Activated naive CD4-positive, alpha-beta T cell treated with anti-CD3 and anti-CD28 coated beads, Interleukin-2, amount 50 U/mL, for 24 hours (primary cell): ENCODE measurements at regions not wholly inside any gene's neighbourhood (a gene's known extent, or its start where the extent isn't known, plus 50 kb on each side); places are given as distances from the start of the nearest gene placed in this dataset.
A peak's percentile ranks its signal among the peaks of the same experiment; 100 is the strongest.

Experiments
- H3K27ac Mint-ChIP-seq: one replicate; pipeline ENCODE4 v1.8.0; 2021; ENCODE audit warnings: mild to moderate bottlenecking, mixed read lengths
- H3K27me3 Mint-ChIP-seq: one replicate; pipeline ENCODE4 v1.8.0; 2021; ENCODE audit warnings: mixed read lengths
- H3K36me3 Mint-ChIP-seq: one replicate; pipeline ENCODE4 v1.8.0; 2021; ENCODE audit warnings: mixed read lengths
- H3K4me1 Mint-ChIP-seq: one replicate; pipeline ENCODE4 v1.8.0; 2021; ENCODE audit warnings: mixed read lengths
- H3K4me3 Mint-ChIP-seq: one replicate; pipeline ENCODE4 v1.8.0; 2021; ENCODE audit warnings: mild to moderate bottlenecking, mixed read lengths
- H3K9me3 Mint-ChIP-seq: one replicate; pipeline ENCODE4 v1.8.0; 2021; ENCODE audit warnings: mixed read lengths

- Mint-ChIP-seq H3K9me3 (no peaks in the 10 kb centered on the region), H3K27ac (no peak overlapping the region), H3K4me1 (peaks cover 21% of the 10 kb centered on the region), H3K27me3 (no peaks in the 10 kb centered on the region), H3K4me3 (no peak overlapping the region), H3K36me3 (peaks cover 2% of the 10 kb centered on the region)
Measured at GRCh38 chr14:100393906-100394732, 71.0 kb downstream of the SLC25A47 start.

GRCh38 chr14:100394886-100395672, 71.9 kb downstream of the SLC25A47 start:
- peaks cover 4% of the 10 kb centered on the region for H3K36me3 Mint-ChIP-seq
- H3K4me1 Mint-ChIP-seq, result peaks cover 24% of the 10 kb centered on the region
- no peak overlapping the region for H3K27ac Mint-ChIP-seq
- H3K27me3 Mint-ChIP-seq, result no peaks in the 10 kb centered on the region
- H3K4me3 Mint-ChIP-seq, result no peak overlapping the region
- no peaks in the 10 kb centered on the region for H3K9me3 Mint-ChIP-seq

DNA sequence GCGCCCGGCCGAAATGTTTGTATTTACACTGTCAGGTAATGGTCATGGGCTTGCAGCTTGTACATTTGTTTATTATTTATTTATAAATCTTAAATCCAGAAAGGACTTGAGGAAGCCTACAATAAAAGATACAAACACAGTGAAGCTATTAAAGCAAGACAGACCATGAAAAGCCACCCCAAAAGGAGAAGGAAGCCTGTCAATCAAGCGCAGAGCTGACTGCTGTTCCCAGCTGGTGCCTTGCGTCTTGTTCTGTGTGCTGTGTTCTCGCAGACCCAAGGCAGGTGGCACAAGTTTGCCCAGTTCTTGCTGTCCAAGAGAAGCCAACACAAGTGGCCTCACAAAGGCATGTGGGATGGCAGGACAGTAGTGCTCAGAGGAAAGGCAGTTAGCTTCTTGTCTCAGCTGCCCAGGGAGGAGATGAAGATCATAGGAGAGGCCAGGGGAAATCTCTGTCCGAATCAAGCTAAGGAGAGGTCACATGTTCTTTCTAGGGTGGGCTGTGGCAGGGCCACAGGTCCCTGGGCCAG, 73.2 kb downstream of the SLC25A47 start:
- H3K27me3 Mint-ChIP-seq, result no peaks in the 10 kb centered on the region
- H3K36me3 Mint-ChIP-seq, result peaks cover 2% of the 10 kb centered on the region
- no peak overlapping the region for H3K4me3 Mint-ChIP-seq
- no peaks in the 10 kb centered on the region for H3K9me3 Mint-ChIP-seq
- no peak overlapping the region for H3K27ac Mint-ChIP-seq
- peaks cover 19% of the 10 kb centered on the region for H3K4me1 Mint-ChIP-seq

- Mint-ChIP-seq H3K4me1 (peaks cover 25% of the 10 kb centered on the region), H3K9me3 (no peaks in the 10 kb centered on the region), H3K36me3 (peaks cover 2% of the 10 kb centered on the region), H3K4me3 (no peak overlapping the region), H3K27ac (no peak overlapping the region), H3K27me3 (no peaks in the 10 kb centered on the region)
Measured at GRCh38 chr14:100397005-100397404, 73.9 kb downstream of the SLC25A47 start.

DNA sequence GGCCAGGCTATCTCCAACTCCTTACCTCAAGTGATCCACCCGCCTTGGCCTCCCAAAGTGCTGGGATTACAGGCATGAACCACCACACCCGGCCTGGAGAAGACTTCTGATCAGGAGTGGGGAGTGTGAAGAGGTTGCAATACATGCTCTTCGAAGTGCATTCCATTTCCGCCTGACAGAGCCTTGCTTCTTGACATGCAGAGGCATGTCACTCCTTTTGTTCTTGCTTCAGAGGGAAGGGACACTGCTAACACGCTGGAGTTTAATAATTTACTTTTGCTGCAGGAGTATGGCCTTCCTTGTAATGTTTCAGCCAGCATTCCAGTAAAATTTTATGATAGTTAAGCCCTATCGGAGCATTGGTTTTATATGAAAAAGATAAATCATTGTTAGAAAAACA, 74.9 kb downstream of the SLC25A47 start:
- Mint-ChIP-seq H3K9me3 (no peaks in the 10 kb centered on the region), H3K4me1 (peaks cover 25% of the 10 kb centered on the region), H3K27ac (no peak overlapping the region), H3K36me3 (peaks cover 2% of the 10 kb centered on the region), H3K27me3 (no peaks in the 10 kb centered on the region), H3K4me3 (no peak overlapping the region)

GRCh38 chr14:100399052-100399849, 76.1 kb downstream of the SLC25A47 start:
- peaks cover 25% of the 10 kb centered on the region for H3K4me1 Mint-ChIP-seq
- no peak overlapping the region for H3K27ac Mint-ChIP-seq
- H3K27me3 Mint-ChIP-seq, result no peaks in the 10 kb centered on the region
- no peaks in the 10 kb centered on the region for H3K9me3 Mint-ChIP-seq
- H3K4me3 Mint-ChIP-seq, result no peak overlapping the region
- H3K36me3 Mint-ChIP-seq, result peaks cover 2% of the 10 kb centered on the region

- H3K4me3 Mint-ChIP-seq, result no peak overlapping the region
- no peaks in the 10 kb centered on the region for H3K27me3 Mint-ChIP-seq
- H3K4me1 Mint-ChIP-seq, result peaks cover 27% of the 10 kb centered on the region
- peaks cover 4% of the 10 kb centered on the region for H3K36me3 Mint-ChIP-seq
- H3K9me3 Mint-ChIP-seq, result no peaks in the 10 kb centered on the region
- no peak overlapping the region for H3K27ac Mint-ChIP-seq
Measured at GRCh38 chr14:100400115-100400514, 77.0 kb downstream of the SLC25A47 start.

DNA sequence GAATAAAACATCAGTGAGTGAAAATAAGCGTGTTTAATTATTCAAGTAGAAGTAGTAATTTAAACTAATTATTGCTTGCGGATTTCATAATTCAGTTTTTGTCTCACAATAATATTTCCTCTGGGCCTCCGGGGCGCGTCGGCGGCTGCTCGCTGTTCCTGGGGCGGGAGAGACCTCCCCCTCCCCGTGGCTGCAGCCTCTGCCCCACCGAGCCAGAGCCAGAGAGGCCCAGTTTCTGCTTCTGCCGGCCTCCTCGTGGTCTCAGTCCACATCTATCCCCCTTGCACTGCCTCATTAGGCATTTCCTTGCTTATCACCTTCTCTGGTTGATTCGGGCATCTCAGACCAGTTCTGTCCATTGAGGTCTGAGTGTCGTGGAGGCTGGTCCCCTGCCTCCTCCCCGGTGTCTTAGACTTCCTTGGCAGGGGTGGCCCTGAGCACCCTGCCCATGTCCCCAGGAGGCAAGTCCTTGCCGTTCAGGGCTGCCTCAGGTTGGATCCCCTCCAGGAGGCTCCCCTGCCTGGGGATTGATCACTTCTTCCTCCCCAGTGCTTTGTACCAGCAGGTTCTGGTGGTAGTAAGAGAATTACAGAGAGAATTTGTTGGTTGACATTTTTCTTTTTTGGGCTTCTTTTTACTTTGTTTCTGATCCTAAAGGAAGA, 78.0 kb downstream of the SLC25A47 start:
- Mint-ChIP-seq H3K36me3 (peaks cover 4% of the 10 kb centered on the region), H3K4me3 (no peak overlapping the region), H3K4me1 (peaks cover 35% of the 10 kb centered on the region), H3K27me3 (no peaks in the 10 kb centered on the region), H3K9me3 (no peaks in the 10 kb centered on the region), H3K27ac (no peak overlapping the region)

DNA sequence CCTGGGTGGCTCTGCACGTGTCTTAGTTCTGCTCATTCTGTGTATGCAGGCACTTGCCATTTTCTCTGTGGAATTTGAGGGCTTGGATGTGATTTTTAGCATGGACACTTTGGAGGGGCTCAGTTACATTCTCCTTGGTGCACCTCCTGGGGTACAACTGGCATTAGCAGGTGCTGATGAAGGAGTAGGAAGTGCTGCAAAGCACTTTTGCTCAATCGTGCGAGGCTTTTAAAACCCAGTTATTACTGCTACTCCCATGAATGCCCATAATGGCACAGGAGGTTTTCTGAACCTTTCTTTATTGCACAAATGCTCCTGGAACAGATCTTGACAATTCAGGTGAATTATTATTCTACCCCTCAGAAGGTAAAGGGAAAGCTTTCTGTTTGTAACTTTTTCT, 78.7 kb downstream of the SLC25A47 start:
- H3K4me3 Mint-ChIP-seq, result no peak overlapping the region
- H3K27ac Mint-ChIP-seq, result no peak overlapping the region
- H3K36me3 Mint-ChIP-seq, result peaks cover 4% of the 10 kb centered on the region
- H3K27me3 Mint-ChIP-seq, result no peaks in the 10 kb centered on the region
- H3K4me1 Mint-ChIP-seq, result peaks cover 42% of the 10 kb centered on the region
- H3K9me3 Mint-ChIP-seq, result no peaks in the 10 kb centered on the region

- Mint-ChIP-seq H3K9me3 (no peaks in the 10 kb centered on the region), H3K27me3 (no peaks in the 10 kb centered on the region), H3K4me3 (no peak overlapping the region), H3K27ac (no peak overlapping the region), H3K4me1 (peaks cover 50% of the 10 kb centered on the region), H3K36me3 (peaks cover 4% of the 10 kb centered on the region)
Measured at GRCh38 chr14:100402631-100403030, 79.5 kb downstream of the SLC25A47 start.

DNA sequence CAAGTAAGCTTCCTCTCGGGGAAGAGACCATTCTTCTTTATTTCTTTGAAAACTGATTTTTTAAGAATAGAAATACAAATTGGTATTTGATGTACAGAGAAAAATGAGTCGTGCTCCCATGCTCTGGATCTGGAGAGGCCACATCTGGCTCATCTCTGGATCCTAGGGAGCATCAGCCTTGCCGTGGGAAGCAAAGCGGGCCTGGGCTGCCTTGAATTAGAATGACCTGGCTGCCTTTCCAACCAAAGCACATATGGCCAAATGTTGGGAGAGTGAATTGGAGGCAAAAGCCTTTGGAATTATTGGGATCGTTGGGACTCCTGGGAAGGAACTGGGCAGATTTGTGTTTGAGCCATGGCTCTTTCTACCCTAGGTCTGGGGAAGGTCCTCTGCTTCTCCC, 80.0 kb downstream of the SLC25A47 start:
- Mint-ChIP-seq H3K9me3 (no peaks in the 10 kb centered on the region), H3K4me3 (no peak overlapping the region), H3K36me3 (peaks cover 4% of the 10 kb centered on the region), H3K27ac (no peak overlapping the region), H3K27me3 (no peaks in the 10 kb centered on the region), H3K4me1 (peaks cover 53% of the 10 kb centered on the region)

GRCh38 chr14:100403802-100404365, 80.7 kb downstream of the SLC25A47 start:
- Mint-ChIP-seq H3K36me3 (peaks cover 4% of the 10 kb centered on the region), H3K4me1 (peaks cover 53% of the 10 kb centered on the region), H3K27me3 (no peaks in the 10 kb centered on the region), H3K27ac (no peak overlapping the region), H3K9me3 (no peaks in the 10 kb centered on the region), H3K4me3 (no peak overlapping the region)

- no peaks in the 10 kb centered on the region for H3K9me3 Mint-ChIP-seq
- no peak overlapping the region for H3K4me3 Mint-ChIP-seq
- peaks cover 51% of the 10 kb centered on the region for H3K4me1 Mint-ChIP-seq
- H3K27me3 Mint-ChIP-seq, result no peaks in the 10 kb centered on the region
- H3K36me3 Mint-ChIP-seq, result peaks cover 4% of the 10 kb centered on the region
- no peak overlapping the region for H3K27ac Mint-ChIP-seq
Measured at GRCh38 chr14:100404419-100404818, 81.3 kb downstream of the SLC25A47 start.

GRCh38 chr14:100405760-100406455, 82.8 kb downstream of the SLC25A47 start:
- peak overlapping the region; percentile 42 for H3K27ac Mint-ChIP-seq
- H3K9me3 Mint-ChIP-seq, result no peaks in the 10 kb centered on the region
- no peak overlapping the region for H3K4me3 Mint-ChIP-seq
- H3K4me1 Mint-ChIP-seq, result peaks cover 46% of the 10 kb centered on the region
- H3K27me3 Mint-ChIP-seq, result no peaks in the 10 kb centered on the region
- peaks cover 2% of the 10 kb centered on the region for H3K36me3 Mint-ChIP-seq
